ENCODE measurements at regions not wholly inside any gene's neighbourhood (a gene's known extent, or its start where the extent isn't known, plus 50 kb on each side); places are given as distances from the start of the nearest gene placed in this dataset.

- no peak for DNase-seq
Observed at GRCh38 chr3:5270666-5271371, 83.3 kb downstream of the EDEM1 start.

GRCh38 chr3:5271372-5271683 is 83.8 kb downstream of the EDEM1 start:
- DNase-seq, result no peak

DNA sequence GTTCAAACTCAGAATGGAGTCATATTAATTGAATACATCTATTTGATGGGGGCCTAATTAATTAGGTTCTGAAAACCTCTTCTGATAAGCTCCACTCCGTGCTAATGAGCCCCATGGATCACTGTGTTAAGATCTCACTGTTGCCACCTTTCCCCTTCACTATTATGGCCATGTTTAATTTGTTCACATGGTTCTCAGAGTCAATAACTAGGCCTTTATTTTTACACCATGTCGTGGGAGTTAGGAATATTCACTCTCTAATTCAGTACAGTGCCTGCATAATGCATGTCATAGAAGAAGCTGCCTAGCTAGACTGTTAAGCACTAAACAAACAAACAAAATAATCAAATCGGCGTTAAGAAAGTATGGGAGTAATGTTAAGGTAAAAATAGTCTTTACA is 84.9 kb downstream of the EDEM1 start:
- no peak for DNase-seq

DNA sequence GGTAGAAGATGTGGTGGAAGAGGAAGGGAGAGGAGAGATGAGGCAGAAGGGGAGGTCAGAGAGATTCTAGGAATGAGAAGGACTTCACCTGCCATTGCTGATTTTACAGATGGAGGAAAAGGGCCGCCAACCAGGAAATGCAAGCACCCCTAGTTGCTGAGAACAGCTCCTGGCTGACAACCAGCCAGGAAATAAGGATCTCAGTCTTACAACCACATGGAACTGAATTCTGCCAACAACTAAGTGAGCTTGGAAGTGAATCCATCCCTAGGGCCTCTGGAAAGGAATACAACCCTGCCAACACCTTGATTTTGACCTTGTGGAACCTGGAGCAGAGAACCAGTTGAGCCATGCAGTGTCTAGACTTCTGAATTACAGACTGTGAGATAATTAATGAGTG is 86.6 kb downstream of the EDEM1 start:
- DNase-seq, result no peak

DNA sequence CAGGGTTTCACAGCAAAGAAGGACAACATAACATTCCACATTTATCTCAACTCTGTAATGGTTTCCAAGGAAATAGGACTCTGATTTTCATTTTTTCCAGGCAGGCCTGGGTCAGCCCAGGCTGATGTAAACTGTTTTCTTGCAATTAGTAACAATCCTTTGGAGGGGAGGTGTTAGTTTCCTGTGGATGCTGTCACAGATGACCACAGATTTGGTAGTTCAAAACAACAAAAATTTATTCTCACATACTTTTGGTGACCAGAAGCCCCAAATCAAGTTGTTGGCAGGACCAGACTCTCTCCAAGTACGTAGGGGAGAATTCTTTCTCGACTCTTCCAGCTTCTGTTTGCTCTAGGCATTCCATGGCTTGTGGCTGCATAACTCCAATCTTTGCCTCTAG is 88.0 kb downstream of the EDEM1 start:
- no peak for DNase-seq

DNA sequence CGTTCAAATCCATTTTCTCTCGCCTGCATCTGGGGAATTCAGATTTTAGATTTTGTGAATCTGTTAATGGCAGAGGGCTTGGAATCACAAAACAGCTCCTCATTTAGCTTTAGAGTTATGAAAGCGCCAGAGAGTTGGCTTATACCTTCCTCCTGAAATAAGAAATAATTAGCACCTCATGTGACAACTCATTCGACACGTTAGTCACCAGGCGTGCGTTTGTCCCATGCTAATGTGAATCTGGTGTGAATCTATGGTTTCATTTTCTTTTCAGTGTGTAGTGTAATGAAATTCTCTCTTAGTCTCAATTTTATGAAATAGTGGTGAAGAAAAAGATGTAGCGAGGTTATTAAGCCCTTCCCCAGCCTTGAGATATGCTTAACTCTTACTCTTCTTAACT is 89.4 kb downstream of the EDEM1 start:
- DNase-seq, result no peak

- no peak for DNase-seq
Observed at GRCh38 chr3:5277612-5278236, 90.2 kb downstream of the EDEM1 start.

GRCh38 chr3:5278666-5279065 is 91.2 kb downstream of the EDEM1 start:
- no peak for DNase-seq

- no peak for DNase-seq
Observed at GRCh38 chr3:5282703-5283102, 95.2 kb downstream of the EDEM1 start.

DNA sequence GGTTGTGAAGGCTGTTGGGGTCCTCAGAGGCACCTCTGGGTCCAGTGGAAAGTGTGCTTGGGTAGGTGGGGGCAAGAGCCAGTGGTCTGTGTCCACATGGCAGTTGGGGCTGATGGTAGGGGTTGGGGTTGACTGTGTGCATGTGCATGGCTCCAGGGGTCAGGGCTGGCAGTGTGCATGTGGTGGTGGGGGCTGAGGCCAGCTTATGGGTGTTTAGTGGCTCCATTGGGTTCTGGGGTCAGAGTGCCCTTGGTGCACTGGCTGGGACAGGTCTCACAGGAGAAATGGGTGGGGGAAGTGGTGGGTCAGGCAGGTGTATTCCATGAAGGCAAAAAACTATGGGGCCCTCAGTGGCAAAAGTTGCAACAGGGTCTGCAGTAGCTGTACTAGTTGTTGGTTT is 97.9 kb downstream of the EDEM1 start:
- DNase-seq, result no peak

DNA sequence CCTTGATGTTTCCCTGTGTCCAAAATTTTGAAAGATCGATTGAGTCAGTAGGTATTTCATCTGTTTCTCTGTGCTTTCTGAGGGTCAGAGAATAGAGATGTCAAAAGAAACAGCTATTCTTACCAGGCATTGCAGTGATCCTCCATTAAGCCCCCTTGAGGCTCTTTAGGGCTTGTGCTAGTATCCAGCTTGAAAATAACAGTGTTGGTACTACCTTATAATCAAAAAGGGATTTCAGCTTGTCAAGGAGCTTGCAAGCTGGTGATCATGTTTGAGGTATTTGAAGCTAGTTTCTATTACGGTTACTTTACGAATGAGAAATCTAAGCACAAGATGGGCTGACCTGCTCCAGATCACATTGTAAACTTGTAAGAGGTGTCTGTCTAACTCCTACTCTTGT is 103.4 kb downstream of the EDEM1 start:
- DNase-seq, result no peak

DNA sequence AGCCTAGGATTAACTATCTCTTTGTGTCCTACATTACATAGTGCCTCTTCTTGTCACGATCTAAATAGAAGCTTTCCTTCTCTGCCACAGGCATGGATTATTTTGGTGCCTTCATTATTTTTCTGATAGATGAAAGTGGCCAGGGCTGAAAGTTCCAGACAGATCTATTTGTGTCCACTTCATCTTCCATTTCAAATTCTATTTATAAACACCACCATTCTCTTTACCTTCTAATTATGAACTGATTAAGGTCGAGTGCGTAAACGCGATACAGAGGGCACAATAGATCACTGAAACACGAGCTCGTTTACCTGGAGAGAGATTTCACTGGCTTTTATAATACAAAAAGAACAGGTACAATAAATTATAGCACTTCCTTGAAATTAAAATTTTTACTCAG is 105.0 kb downstream of the EDEM1 start:
- DNase-seq, result no peak

DNA sequence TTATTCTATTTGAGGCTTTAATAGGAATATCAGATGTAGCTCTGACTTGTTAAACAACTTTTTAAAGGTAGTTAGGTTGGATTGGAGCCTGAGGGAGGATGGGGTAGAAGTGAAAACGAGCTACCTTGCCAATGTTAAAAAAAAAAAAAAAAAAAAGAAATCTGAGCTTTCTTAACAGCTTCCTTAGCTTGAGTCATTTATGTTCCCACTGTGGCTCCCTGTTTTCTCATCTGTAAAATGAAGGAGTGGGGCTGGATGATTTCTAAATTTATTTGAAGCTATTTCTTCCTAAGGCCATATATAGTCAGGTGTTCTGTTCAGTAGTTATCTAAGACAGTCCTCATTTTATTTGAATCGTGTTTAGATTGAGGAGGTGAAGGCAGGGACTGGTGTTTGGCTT is 105.7 kb downstream of the EDEM1 start:
- no peak for DNase-seq

DNA sequence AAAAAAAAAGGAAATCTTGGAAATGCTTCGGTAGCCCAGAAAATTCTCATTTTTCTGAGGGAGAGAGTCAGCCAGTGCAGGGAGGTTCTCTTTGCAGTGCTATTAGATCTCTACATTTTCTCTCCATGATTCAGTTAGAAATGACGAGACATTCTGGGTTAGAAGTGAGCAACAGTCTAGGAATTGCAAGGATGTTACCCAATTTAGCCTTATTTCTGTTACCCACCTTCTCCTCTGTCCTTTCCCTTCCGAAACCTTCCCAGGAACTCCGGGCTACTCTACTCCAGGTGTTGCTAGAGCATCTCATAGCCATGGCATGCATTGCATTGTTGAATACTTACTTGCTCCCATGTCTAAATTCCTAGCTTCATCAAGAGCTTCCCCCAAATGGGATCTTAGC is 106.8 kb downstream of the EDEM1 start:
- no peak for DNase-seq

DNA sequence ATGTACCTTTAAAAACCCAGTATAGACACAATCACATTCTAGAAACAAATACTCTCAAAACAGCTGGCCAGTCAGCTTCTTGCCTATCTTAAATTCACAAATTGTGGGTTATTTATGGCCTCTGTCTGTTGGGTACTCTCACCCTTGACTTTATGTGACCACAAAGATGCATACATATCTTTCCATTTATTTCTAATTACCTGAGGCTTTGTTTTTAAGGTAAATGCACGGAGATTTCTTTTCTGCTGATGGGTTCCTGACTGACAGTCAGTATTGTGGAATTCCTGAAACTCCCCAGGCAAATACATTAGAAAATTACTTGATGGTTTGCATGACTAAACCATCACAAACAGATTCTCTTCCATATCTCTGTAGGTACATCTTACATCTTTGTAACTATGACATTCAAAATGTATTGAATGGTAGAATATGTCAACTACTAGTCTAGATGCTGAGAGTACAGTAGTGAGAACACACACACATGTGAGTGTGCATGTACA is 107.7 kb downstream of the EDEM1 start:
- DNase-seq, result no peak

- DNase-seq, result no peak
Observed at GRCh38 chr3:5296362-5296761, 108.9 kb downstream of the EDEM1 start.

DNA sequence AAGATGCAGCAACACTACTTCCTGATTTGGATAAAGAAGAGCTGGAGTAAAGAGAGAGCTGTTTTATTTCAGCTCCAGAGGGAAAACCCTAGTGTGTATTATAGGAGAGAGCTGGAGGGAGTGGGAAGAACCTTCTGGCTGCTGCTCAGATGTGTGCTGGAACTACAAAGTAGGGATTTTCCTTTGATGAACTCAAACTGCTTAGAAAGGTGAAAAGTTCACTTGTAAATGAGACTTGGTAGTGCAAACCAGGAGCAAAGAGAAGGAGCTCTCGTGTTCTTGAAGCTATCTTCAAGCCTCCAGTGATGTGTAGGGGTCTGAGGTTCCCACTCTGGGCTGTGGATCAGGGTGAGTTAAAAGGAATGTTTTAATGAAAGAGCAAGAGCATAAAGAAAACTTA is 110.4 kb downstream of the EDEM1 start:
- DNase-seq, result no peak

- no peak for DNase-seq
Observed at GRCh38 chr3:5298453-5298852, 110.9 kb downstream of the EDEM1 start.

GRCh38 chr3:5299161-5299560 is 111.7 kb downstream of the EDEM1 start:
- no peak for DNase-seq

- DNase-seq, result no peak
Observed at GRCh38 chr3:5300638-5301037, 113.1 kb downstream of the EDEM1 start.

- DNase-seq, result no peak
Observed at GRCh38 chr3:5301651-5302297, 114.3 kb downstream of the EDEM1 start.

DNA sequence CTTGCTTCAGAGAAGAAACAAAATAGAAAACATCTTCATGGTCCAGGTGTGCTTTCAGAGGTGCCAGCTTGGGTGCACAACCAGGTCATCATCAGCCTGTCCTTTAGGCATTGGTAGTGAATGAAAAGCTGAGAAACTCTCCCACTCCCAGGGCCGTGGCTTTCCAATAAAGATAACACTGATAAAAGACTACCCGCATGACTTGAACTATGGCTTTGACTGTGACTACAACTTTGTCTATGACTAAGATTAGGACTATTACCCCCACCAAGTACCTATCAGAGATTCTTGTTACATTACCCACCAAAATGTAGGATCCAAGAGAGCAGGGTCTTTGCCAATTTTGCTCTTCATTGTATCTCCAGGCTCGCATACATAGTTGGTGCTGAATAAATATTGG is 115.2 kb downstream of the EDEM1 start:
- DNase-seq, result no peak

- no peak for DNase-seq
Observed at GRCh38 chr3:5304188-5304587, 116.7 kb downstream of the EDEM1 start.

Measured in stimulated activated CD4-positive, alpha-beta T cell treated with anti-CD3 and anti-CD28 coated beads, Interleukin-1b, Interleukin-23, amount 100 ng/mL, for 48 hours (primary cell).